NCI-H1436 (cell line): ENCODE measurements at regions not wholly inside any gene's neighbourhood (a gene's known extent, or its start where the extent isn't known, plus 50 kb on each side); places are given as distances from the start of the nearest gene placed in this dataset.
"Not testable (repeated sequence)": the region's sequence is repeated elsewhere in the genome, so short reads cannot be mapped to it uniquely, and the experiment has no call there.

Source experiments
- DNase-seq: peaks from one replicate; lab custom pipeline; 2025; lab: John Stamatoyannopoulos, UW

GRCh38 chr3:165521131-165521871 lies 315.9 kb downstream of the BCHE start:
- DNase-seq = no peak

- DNase-seq = no peak
Observed at GRCh38 chr3:165519687-165520086, 317.5 kb downstream of the BCHE start.

DNA sequence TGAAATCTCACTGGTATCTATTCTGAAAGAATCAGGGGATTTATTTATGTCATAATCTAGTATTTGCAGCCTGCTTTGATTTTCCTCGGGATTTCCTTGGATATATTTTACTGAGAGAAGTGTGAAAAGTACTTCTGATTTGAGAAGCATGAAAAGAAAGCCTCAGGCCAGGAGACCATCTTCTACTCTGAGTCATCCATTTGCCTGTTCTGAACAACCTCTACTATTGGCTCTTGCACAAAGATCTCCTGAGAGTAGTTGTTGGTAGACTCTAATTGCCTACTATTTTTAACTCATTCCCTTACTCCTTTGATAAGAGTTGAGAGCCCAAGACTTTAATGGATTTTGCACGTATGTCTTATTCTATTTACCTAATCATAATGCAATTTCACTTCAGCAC lies 318.9 kb downstream of the BCHE start:
- DNase-seq = peak; percentile 4

GRCh38 chr3:165513715-165514701 lies 317.8 kb upstream of the SLITRK3 start:
- no peak for DNase-seq

DNA sequence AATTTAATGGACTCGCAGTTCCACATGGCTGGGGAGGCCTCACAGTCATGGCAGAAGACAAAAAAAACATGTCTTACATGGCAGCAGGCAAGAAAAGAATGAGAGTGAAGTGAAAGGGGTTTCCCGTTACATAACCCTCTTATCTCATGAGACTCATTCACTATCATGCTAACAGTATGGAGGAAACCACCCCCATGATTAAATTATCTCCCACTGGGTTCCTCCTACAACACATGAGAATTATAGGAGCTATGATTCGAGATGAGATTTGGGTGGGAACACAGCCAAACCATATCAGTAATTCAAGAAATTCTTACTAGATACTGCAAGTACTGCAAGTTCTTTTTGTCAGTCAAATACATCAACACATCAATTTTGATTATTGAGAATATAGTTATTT lies 311.4 kb upstream of the SLITRK3 start:
- DNase-seq = no peak

DNA sequence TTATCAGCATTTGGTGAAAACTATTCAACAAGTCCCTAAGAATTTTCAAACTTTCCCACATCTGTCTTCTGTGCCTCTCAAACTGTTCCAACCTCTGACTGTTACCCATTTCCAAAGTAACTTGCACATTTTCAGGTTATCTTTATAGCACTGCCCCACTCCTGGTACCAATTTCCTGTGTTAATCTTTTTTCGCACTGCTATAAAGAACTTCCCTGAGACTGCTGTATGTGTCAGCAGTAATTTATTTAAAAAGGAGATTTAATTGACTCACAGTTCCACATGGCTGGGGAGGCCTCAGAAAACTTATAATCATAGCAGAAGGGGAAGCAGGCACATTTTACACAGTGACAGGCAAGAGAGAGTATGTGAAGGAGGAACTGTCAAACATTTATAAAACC lies 310.9 kb upstream of the SLITRK3 start:
- DNase-seq = no peak

GRCh38 chr3:165505657-165506056 lies 309.5 kb upstream of the SLITRK3 start:
- no peak for DNase-seq

- DNase-seq = no peak
Observed at GRCh38 chr3:165504554-165504953, 308.4 kb upstream of the SLITRK3 start.

DNA sequence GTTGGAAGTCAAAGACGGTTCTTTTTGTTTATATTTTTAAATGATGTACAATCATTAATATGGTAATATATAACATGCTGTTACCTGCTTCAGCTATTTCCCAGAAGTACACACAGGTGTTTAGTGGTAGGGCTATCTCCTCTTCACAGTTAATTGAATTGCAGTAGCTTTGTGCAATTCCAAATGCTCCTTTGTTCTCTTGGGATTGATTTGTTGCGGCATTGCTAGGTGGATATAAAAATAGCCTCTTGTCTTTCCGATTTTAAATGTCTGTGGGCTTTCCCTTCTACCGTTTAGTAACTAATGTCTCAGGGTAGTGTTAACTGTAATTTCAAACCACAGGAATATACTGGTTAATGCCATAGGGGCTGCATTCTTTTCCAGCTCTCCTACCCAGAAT lies 307.6 kb upstream of the SLITRK3 start:
- peak; percentile 28 for DNase-seq

DNA sequence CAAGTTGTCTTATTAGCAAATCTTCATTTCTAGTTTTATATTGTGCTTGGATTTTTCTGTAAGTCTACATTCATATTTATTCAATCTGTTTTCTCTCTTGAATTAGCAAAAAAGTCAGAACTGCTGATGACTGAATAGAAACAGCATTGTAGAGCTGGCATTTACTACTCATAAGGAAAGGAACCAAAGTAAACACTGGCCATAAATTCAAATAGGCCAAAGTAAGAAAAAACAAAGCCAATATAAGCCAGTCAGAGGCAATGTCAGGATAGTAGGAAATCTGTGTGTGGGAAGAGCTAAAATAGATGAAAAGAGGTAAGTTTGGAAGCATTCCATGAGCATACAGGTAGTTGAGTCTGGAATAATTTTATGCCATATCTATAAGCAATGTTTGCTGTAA lies 307.2 kb upstream of the SLITRK3 start:
- DNase-seq = no peak

- DNase-seq = peak; percentile 54
Observed at GRCh38 chr3:165502707-165503106, 306.5 kb upstream of the SLITRK3 start.

- DNase-seq = not testable (repeated sequence)
Observed at GRCh38 chr3:165498742-165499141, 302.6 kb upstream of the SLITRK3 start.

- no peak for DNase-seq
Observed at GRCh38 chr3:165491487-165491886, 295.3 kb upstream of the SLITRK3 start.

- DNase-seq = no peak
Observed at GRCh38 chr3:165476399-165477060, 280.3 kb upstream of the SLITRK3 start.

- no peak for DNase-seq
Observed at GRCh38 chr3:165466856-165467255, 270.7 kb upstream of the SLITRK3 start.

- DNase-seq = no peak
Observed at GRCh38 chr3:165464736-165465135, 268.6 kb upstream of the SLITRK3 start.

- DNase-seq = no peak
Observed at GRCh38 chr3:165463531-165463930, 267.3 kb upstream of the SLITRK3 start.

GRCh38 chr3:165462636-165463334 lies 266.6 kb upstream of the SLITRK3 start:
- DNase-seq = no peak

- no peak for DNase-seq
Observed at GRCh38 chr3:165459924-165460835, 264.0 kb upstream of the SLITRK3 start.

DNA sequence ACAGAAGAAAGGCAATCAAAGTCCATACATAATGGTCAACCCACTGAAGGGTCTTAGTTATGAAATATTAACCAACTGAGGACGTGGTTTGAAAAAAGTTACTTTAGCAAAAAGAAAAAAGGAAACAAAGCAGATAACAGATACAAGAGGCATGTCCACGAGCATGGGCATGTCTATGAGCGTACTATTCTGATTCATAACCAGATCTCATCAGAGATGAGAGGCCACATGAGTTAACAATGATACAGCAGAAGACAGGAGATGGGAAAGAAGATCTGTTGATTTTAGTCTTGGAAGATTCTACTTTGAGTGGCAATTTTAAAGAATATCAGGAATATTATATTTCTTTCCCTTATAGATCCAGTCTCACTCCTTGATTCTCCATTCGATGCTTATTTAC lies 262.9 kb upstream of the SLITRK3 start:
- no peak for DNase-seq

DNA sequence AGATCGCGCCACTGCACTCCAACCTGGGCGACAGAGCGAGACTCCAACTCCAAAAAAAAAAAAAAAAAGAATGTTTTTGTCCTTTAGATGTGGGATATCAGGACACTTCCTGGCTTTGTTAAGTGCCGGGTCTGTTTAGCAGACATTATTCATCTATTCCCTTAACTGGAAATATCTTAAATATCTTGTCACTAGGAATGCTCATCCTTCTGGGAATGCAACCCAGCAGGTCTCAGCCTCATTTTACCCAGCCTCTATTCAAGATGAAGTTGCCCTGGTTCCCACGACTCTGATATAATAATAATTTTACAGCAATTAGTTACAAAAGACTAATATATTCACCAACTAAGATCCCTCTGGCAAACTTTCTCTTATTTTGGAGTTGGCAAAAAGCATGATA lies 260.9 kb upstream of the SLITRK3 start:
- DNase-seq = no peak
